Activated T-cell treated with anti-CD3 and anti-CD28 coated beads, Interleukin-2, amount 50 U/mL, for 4 hours (primary cell): ENCODE measurements at regions not wholly inside any gene's neighbourhood (a gene's known extent, or its start where the extent isn't known, plus 50 kb on each side); places are given as distances from the start of the nearest gene placed in this dataset.

Experiments used
- ATAC-seq, 2 donors: fragments of 200-7000 bp; cut with Tn5 transposase; one replicate each; pipeline ENCODE4 v1.10.0; 2021
- DNase-seq: peaks from one replicate; pipeline ENCODE4 v3.0.0-alpha.2; 2020
- H3K27me3 Mint-ChIP-seq: one replicate; pipeline ENCODE4 v1.8.0; 2021; ENCODE audit warnings: low read depth, mixed read lengths
- H3K36me3 Mint-ChIP-seq: one replicate; pipeline ENCODE4 v1.8.0; 2022; ENCODE audit warnings: mixed read lengths; ENCODE audit not compliant: insufficient read depth
- H3K4me1 Mint-ChIP-seq: one replicate; pipeline ENCODE4 v1.8.0; 2021; ENCODE audit warnings: low read depth, mixed read lengths
- H3K4me3 Mint-ChIP-seq: one replicate; pipeline ENCODE4 v1.8.0; 2021; ENCODE audit warnings: mild to moderate bottlenecking, moderate library complexity, mixed read lengths
- H3K9me3 Mint-ChIP-seq: one replicate; pipeline ENCODE4 v1.8.0; 2021; ENCODE audit warnings: mixed read lengths

DNA sequence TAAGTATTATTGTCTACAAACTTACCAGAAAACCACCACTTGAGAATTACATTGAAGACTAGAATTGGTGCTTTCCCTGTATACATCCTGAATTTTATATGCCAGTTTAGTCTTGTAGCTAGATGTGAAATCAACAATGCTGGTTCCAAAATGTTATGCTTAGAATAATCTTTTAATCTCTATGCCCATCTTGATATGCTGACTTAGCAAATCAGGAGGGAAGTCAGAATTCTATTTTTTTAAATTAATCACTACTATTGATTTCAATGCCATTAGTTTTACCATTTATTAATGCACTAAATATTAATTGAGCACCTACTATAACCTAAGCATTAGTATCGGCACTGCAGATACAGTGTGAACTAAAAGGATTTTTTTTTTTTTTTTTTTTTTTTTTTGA is 641.6 kb upstream of the ADGRL4 start:
- no peaks in the 10 kb centered on the region for H3K36me3 Mint-ChIP-seq
- no peaks in the 10 kb centered on the region for H3K4me1 Mint-ChIP-seq
- ATAC-seq (no peak), DNase-seq (no peak)
- H3K27me3 Mint-ChIP-seq, result no peaks in the 10 kb centered on the region
- H3K4me3 Mint-ChIP-seq, result no peak overlapping the region
- H3K9me3 Mint-ChIP-seq, result peaks cover 20% of the 10 kb centered on the region

DNA sequence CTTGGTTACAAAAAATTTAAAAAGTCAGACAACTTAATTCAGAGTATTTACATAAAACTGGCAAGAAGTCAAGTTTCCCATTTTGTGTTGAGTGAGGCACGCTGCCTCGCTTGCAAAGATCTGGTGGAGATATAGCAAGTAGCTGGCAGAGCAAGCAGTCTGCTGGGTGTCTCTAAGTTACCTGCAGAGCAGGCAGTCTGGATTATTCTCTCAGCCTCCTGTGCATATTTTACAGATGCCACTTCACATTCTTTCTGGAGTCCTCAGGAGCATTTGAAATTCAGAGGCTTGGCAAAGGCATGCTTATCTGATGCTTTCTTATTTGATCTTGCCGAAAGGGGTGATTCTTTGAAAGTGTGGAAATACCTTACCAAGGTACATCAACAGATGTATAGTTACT is 640.4 kb upstream of the ADGRL4 start:
- ATAC-seq (no peak), DNase-seq (no peak)
- no peaks in the 10 kb centered on the region for H3K27me3 Mint-ChIP-seq
- H3K9me3 Mint-ChIP-seq, result peaks cover 17% of the 10 kb centered on the region
- no peaks in the 10 kb centered on the region for H3K4me1 Mint-ChIP-seq
- no peaks in the 10 kb centered on the region for H3K36me3 Mint-ChIP-seq
- no peak overlapping the region for H3K4me3 Mint-ChIP-seq

DNA sequence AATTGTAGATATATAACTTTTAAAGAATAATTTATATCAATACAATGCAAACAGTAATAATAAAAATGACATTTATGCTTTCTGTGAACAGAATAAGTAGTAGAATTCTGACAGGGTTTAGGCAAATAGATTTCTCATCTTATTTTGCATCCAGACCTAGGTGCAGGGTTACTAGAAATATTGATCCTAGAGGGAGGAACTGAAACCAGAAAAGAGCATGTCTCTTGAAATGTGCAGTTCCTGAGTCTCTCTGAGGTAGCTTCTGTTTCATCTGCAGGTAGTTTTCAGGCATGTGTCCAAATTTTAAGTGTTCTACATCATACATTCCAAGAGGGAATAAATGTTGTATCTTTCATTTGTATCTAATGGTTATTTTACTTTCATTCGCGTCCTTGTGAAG is 631.9 kb upstream of the ADGRL4 start:
- H3K9me3 Mint-ChIP-seq, result no peaks in the 10 kb centered on the region
- no peak for DNase-seq
- H3K4me1 Mint-ChIP-seq, result no peaks in the 10 kb centered on the region
- no peak for ATAC-seq
- H3K36me3 Mint-ChIP-seq, result no peaks in the 10 kb centered on the region
- no peak overlapping the region for H3K4me3 Mint-ChIP-seq
- no peaks in the 10 kb centered on the region for H3K27me3 Mint-ChIP-seq

DNA sequence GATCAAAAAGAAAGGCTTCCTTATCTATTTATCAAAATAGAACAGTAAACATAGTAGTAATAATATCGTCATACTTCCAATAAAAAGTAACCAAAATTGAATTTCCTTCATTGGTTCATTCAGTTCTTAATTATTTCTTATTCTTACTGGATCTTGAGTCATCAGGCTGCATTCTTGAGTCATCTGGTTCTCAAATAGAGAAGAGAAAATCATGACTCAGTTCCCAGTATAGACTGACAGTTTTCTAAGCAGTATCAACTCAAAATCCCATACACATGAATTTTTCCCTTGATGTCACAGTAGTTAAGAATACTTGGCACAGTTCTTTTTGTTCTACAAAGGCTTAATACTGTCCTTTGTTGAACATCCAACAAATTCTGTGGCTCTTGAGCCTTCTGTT is 626.9 kb upstream of the ADGRL4 start:
- no peaks in the 10 kb centered on the region for H3K9me3 Mint-ChIP-seq

DNA sequence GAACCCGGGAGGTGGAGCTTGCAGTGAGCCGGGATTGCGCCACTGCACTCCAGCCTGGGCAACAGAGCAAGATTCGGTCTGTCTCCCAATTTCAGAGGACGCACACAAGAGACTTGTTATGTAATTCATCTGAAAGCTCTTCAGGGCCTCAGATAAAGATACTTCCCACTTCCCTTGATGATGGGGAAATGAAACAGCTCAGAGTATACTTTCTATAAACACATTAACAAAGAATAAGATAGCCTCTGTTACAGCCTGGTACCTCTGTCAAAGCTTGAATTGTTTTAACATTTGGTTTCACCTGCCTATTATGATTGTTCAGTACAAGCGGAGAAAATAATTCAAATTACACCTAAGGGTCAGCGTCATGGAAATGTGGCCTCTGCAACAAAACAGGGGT is 622.9 kb upstream of the ADGRL4 start:
- no peaks in the 10 kb centered on the region for H3K4me1 Mint-ChIP-seq
- H3K36me3 Mint-ChIP-seq, result no peaks in the 10 kb centered on the region
- ATAC-seq (no peak), DNase-seq (no peak)
- H3K4me3 Mint-ChIP-seq, result no peak overlapping the region
- no peaks in the 10 kb centered on the region for H3K27me3 Mint-ChIP-seq
- H3K9me3 Mint-ChIP-seq, result no peaks in the 10 kb centered on the region

More for the DNA sequence above, 626.9 kb upstream of the ADGRL4 start:
- DNase-seq, result no peak
- Mint-ChIP-seq H3K27me3 (no peaks in the 10 kb centered on the region), H3K4me3 (no peak overlapping the region), H3K36me3 (no peaks in the 10 kb centered on the region), H3K4me1 (no peaks in the 10 kb centered on the region)
- no peak for ATAC-seq

DNA sequence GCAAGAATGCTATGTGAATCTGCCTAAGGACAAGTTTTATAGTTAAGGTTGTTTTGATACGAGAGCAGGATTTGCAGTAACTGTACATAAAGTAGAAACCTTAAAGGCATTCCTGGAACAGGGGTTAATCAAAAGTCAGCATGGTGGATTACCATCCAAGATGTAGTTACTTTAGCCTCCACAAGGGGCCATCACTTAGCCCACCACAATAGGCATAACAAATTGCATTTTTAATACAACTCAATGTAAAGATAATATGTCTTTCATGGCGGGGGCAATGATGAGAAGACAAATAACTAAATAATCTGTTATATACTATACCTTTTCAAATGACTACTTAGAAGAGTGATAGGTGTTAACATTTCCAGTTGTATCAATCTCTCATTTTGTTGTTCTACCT is 611.2 kb upstream of the ADGRL4 start:
- DNase-seq, result no peak
- no peaks in the 10 kb centered on the region for H3K4me1 Mint-ChIP-seq
- no peak overlapping the region for H3K4me3 Mint-ChIP-seq
- H3K9me3 Mint-ChIP-seq, result no peaks in the 10 kb centered on the region
- no peak for ATAC-seq
- no peaks in the 10 kb centered on the region for H3K36me3 Mint-ChIP-seq
- H3K27me3 Mint-ChIP-seq, result no peaks in the 10 kb centered on the region

DNA sequence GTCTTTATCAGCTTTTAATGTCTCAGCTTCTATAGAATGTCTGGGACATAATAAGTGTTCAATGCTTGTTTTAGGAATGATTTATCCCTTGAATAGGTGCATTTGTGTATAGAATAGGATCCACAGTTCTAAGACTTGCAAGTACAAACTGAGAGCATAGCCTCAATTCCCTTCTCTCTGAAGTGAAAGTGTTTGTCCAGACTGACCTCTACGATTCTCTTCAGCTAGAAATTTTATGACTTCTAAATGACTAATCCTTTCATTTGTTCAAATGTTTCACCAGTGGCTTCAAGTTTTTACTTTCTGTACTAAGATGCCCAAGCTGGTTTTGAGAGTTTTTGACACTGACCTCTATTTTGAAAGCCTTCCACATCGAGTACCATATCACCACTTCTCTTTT is 608.2 kb upstream of the ADGRL4 start:
- no peaks in the 10 kb centered on the region for H3K27me3 Mint-ChIP-seq
- H3K4me3 Mint-ChIP-seq, result no peak overlapping the region
- DNase-seq, result no peak
- ATAC-seq, result no peak
- H3K9me3 Mint-ChIP-seq, result peaks cover 5% of the 10 kb centered on the region
- no peaks in the 10 kb centered on the region for H3K4me1 Mint-ChIP-seq
- no peaks in the 10 kb centered on the region for H3K36me3 Mint-ChIP-seq

DNA sequence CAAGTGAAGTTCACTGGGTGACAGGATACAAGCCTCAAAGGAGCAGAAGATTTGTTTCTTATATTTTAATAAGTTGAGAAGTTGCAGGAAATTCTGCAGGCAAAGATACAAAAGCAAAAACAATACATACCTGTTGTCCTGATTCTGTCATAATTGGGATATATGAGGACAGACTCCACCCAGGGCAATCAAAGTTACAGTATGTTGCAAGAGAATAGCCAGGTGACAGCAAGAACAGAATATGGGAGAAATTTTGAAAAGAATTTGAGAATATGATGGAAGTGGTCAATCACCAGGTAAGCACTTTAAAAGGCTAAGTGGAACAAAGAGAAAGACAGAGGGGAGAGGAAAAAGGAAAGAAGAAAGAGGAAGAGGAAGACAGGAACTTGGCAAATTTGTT is 607.6 kb upstream of the ADGRL4 start:
- Mint-ChIP-seq H3K4me1 (no peaks in the 10 kb centered on the region), H3K36me3 (no peaks in the 10 kb centered on the region)
- ATAC-seq, result no peak

DNA sequence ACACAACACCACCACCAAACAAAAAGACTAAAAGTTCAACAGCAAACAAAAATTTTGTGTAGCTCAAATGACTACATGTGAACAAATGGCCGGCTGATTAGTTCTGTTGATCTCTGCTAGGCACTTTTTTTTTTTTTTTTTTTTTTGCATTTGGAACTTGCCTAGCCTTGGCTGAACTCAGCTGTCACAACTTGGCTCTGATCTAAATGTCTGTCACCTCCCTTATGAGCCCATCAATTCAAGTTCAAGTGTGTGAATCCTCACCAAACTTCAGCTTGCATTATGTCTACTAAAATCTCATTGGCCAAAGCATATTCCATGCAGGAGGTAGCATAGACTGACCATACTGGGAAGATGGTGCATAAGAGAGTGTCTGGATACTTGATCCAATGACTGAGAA is 606.5 kb upstream of the ADGRL4 start:
- peaks cover 5% of the 10 kb centered on the region for H3K9me3 Mint-ChIP-seq
- DNase-seq (no peak), ATAC-seq (no peak)
- H3K36me3 Mint-ChIP-seq, result no peaks in the 10 kb centered on the region
- no peaks in the 10 kb centered on the region for H3K27me3 Mint-ChIP-seq
- no peak overlapping the region for H3K4me3 Mint-ChIP-seq
- no peaks in the 10 kb centered on the region for H3K4me1 Mint-ChIP-seq

More for the DNA sequence above, 607.6 kb upstream of the ADGRL4 start:
- Mint-ChIP-seq H3K9me3 (peaks cover 5% of the 10 kb centered on the region), H3K27me3 (no peaks in the 10 kb centered on the region), H3K4me3 (no peak overlapping the region)
- no peak for DNase-seq

DNA sequence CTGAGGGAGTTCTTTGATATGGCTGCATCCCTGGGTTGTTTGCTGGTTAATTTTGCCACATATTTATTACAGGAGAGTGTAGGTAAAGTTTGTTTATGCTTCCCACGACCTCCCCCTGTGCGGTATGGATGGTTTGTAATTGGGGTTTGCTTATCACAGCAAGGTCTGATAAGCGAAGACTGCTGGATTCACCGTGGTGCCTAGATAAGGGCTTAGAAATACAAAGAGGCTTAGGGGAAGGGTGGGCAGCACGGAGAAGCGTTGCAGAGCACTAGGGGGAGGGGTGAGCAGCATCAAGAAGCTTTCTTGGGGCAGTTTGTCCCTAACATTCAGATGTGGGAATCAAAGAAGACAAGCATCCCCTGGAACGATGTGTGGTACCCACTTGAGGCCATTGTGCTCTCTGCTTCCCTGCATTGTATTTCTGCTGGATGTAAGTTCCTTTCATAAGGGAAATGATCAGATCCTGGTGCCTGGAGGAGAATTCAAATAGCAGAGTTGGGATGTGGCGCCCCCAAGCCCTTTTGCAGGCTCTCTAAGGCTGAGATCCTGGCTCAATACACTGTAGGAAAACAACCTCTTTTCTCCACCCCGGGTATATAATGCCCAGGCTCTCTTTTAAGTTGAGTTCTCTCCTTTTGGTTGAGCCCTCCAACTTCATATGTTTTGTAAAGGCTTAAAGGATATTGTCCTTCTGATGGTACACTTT is 598.1 kb upstream of the ADGRL4 start:
- no peak overlapping the region for H3K4me3 Mint-ChIP-seq
- no peaks in the 10 kb centered on the region for H3K27me3 Mint-ChIP-seq
- peaks cover 3% of the 10 kb centered on the region for H3K9me3 Mint-ChIP-seq
- DNase-seq (no peak), ATAC-seq (no peak)
- H3K36me3 Mint-ChIP-seq, result no peaks in the 10 kb centered on the region
- no peaks in the 10 kb centered on the region for H3K4me1 Mint-ChIP-seq

DNA sequence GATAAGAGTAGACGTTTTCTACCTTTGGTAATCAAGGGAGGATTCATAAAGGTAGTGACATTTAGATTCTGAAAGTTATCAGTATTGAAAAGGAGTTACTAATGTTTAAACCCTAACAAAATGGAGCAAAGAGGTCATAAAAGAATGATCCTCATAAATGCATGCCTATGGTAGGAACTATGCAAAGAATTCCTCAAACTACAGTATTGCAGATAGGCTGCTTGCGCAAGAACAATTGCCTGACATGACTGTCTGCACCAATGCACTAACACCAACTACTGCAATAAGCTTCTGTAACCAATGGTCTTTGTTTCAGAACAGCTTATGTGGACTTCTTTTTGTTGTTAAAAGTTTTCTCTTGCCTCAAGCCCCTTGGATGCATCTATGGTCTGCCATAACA is 597.3 kb upstream of the ADGRL4 start:
- ATAC-seq, result no peak

DNA sequence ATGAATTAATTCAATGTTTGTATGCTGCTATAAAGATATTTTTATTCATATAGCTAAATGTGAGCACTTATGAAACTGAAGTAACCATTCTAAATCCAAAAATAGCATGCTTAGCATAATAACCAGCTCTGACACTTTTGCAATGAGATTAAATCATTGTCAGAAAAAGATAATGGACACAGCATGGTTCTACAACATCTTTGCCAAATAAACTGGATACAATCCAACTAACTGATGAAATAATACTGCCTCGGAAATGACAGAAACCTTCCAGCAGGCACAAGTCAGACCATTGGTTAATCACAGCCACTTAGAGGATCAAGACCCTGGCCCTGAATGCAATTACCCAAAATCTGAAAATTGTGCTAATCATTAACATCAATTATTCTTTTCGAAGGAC is 592.7 kb upstream of the ADGRL4 start:
- Mint-ChIP-seq H3K9me3 (peaks cover 11% of the 10 kb centered on the region), H3K4me3 (no peak overlapping the region), H3K4me1 (no peaks in the 10 kb centered on the region), H3K36me3 (no peaks in the 10 kb centered on the region), H3K27me3 (no peaks in the 10 kb centered on the region)
- no peak for DNase-seq
- no peak for ATAC-seq

More for the DNA sequence above, 597.3 kb upstream of the ADGRL4 start:
- peaks cover 3% of the 10 kb centered on the region for H3K9me3 Mint-ChIP-seq
- no peak for DNase-seq
- H3K27me3 Mint-ChIP-seq, result no peaks in the 10 kb centered on the region
- H3K4me1 Mint-ChIP-seq, result no peaks in the 10 kb centered on the region
- no peaks in the 10 kb centered on the region for H3K36me3 Mint-ChIP-seq
- H3K4me3 Mint-ChIP-seq, result no peak overlapping the region

DNA sequence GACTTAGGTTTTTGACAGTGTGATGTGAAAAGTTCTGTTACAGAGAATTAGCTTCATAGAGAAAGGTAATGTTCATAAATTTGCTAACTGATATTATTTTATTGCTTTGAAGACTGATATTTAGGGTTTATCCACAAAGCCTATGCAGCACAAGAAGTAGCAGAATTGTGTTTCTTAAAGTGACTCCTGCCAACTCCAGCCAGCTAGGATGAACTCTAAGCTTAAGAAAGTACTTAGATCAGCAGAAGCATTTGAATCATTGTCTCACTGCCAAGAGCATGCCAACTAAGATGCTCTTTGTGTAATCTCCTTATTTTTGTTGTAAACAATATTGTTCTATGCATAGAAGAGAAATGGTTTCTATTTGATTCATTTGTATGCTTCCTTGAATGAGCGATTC is 589.4 kb upstream of the ADGRL4 start:
- ATAC-seq, result no peak
- no peaks in the 10 kb centered on the region for H3K36me3 Mint-ChIP-seq
- H3K27me3 Mint-ChIP-seq, result no peaks in the 10 kb centered on the region
- H3K9me3 Mint-ChIP-seq, result peaks cover 8% of the 10 kb centered on the region
- no peak for DNase-seq
- H3K4me3 Mint-ChIP-seq, result no peak overlapping the region
- H3K4me1 Mint-ChIP-seq, result no peaks in the 10 kb centered on the region

DNA sequence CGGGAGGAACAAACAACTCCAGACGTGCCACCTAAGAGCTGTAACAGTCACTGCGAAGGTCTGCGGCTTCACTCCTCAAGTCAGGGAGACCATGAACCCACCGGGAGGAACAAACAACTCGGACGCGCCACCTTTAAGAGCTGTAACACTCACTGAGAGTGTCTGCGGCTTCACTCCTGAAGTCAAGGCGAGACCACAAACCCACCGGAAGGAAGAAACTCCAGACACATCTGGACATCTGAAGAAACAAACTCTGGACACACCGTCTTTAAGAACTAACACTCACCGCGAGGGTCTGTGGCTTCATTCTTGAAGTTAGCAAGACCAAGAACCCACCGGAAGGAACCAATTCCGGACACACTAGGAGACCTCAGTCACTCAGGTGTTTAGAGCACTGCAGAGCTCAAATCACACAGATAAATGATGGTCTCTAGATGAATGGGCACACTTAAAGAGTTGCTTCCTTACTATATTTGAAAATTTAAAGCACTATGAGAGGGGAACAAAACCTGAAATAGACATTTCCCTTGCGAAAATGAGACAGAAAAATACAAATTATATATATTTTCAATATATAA is 587.7 kb upstream of the ADGRL4 start:
- H3K27me3 Mint-ChIP-seq, result no peaks in the 10 kb centered on the region

DNA sequence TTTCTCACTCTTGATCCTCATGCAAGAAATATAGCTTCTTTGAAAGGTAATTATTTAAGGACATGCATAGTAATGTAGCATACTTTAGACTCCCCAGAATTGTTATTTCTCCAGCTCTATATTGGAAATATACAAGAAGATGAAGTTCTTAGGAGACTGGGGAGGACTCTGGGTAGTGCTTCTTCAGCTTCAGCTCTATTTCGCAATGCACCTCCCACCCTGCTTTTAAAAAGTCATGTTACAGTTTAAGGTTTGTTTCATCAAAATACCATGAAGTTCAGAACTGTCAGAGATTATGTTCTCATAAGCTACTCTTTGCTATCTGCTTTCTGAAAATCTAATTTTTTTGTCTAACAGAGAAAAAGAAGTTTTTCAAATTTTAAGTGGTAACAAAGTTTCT is 586.2 kb upstream of the ADGRL4 start:
- H3K4me3 Mint-ChIP-seq, result no peak overlapping the region
- no peaks in the 10 kb centered on the region for H3K4me1 Mint-ChIP-seq
- no peak for ATAC-seq

More for the DNA sequence above, 587.7 kb upstream of the ADGRL4 start:
- no peak for ATAC-seq
- H3K36me3 Mint-ChIP-seq, result no peaks in the 10 kb centered on the region
- no peak overlapping the region for H3K4me3 Mint-ChIP-seq
- H3K9me3 Mint-ChIP-seq, result peaks cover 8% of the 10 kb centered on the region
- H3K4me1 Mint-ChIP-seq, result no peaks in the 10 kb centered on the region
- DNase-seq, result no peak

More for the DNA sequence above, 586.2 kb upstream of the ADGRL4 start:
- DNase-seq, result no peak
- no peaks in the 10 kb centered on the region for H3K36me3 Mint-ChIP-seq
- H3K9me3 Mint-ChIP-seq, result peaks cover 5% of the 10 kb centered on the region
- H3K27me3 Mint-ChIP-seq, result no peaks in the 10 kb centered on the region
